ENCODE measurements at regions not wholly inside any gene's neighbourhood (a gene's known extent, or its start where the extent isn't known, plus 50 kb on each side); places are given as distances from the start of the nearest gene placed in this dataset.

- no peak for TF ChIP-seq USF1 (CRISPR knock-in tag; IDR thresholded peaks at IDR 0.05)
- no peak for TF ChIP-seq POLR2A (conservative IDR thresholded peaks at IDR 0.05)
- TF ChIP-seq JUN (IDR thresholded peaks at IDR 0.05; ENCODE audit: borderline replicate concordance, low read depth, low read length): no peak
- TF ChIP-seq JUN (CRISPR knock-in tag; IDR thresholded peaks at IDR 0.05; ENCODE audit: borderline replicate concordance): no peak
- TF ChIP-seq FOS (IDR thresholded peaks at IDR 0.05; ENCODE audit: extremely low read depth, insufficient read length): no peak
- no peak for TF ChIP-seq ZNF23 (CRISPR knock-in tag; IDR thresholded peaks at IDR 0.05)
- no peak for TF ChIP-seq MYC (IDR thresholded peaks at IDR 0.05; ENCODE audit: low read depth, low read length)
- no peak for TF ChIP-seq MYC (CRISPR knock-in tag; IDR thresholded peaks at IDR 0.05; ENCODE audit: borderline replicate concordance, low read depth)
- no peak for TF ChIP-seq ZNF217 (CRISPR knock-in tag; IDR thresholded peaks at IDR 0.05)
- no peak for TF ChIP-seq GTF3C2 (IDR thresholded peaks at IDR 0.05; ENCODE audit: borderline replicate concordance, extremely low read depth, insufficient read length)
- TF ChIP-seq USF2 (CRISPR knock-in tag; IDR thresholded peaks at IDR 0.05): no peak
- TF ChIP-seq RFX5 (IDR thresholded peaks at IDR 0.05; ENCODE audit: low read depth, low read length): no peak
- TF ChIP-seq E2F1 (CRISPR knock-in tag; IDR thresholded peaks at IDR 0.05): no peak
- no peak for TF ChIP-seq ZNF766 (CRISPR knock-in tag; conservative IDR thresholded peaks at IDR 0.05)
These were observed 122.9 kb upstream of the ZNF366 start for GRCh38 chr5:72630081-72630480.
